ENCODE measurements at regions not wholly inside any gene's neighbourhood (a gene's known extent, or its start where the extent isn't known, plus 50 kb on each side); places are given as distances from the start of the nearest gene placed in this dataset.

- in situ Hi-C loops (cut with MboI; ENCODE audit: low sequenced_read_pairs), result loop anchor here (25.0 kb wide), 1 partner anchor 481 kb away; the partner anchor contains the start of gene LRP10
- no peak overlapping the region for H3K18ac ChIP-seq (ENCODE audit: low read depth, low read length)
- H3K56ac ChIP-seq (ENCODE audit: extremely low read depth, insufficient read depth, low read length), result no peak overlapping the region
- DNase-seq (no peak), ATAC-seq (ENCODE audit: low read depth) (no peak)
- no peak overlapping the region for H2AK9ac ChIP-seq (replicated peaks; ENCODE audit: low read depth, low read length, poor library complexity)
- ChIA-PET POLR2A (ENCODE audit: unreplicated experiment) (no interaction called here), CTCF (interaction anchor here (0.8 to 1.1 kb wide), 4 partner anchors 63 to 268 kb away, joined by 3 to 4 read pairs (median 3); no protein-coding TSS in a partner anchor)
- WGBS, 2 experiments (ENCODE audit: extremely low coverage in 2 of 2, insufficient read length in 1 of 2), result no CpG with 5 or more reads among the region's 2 CpGs
- no peak overlapping the region for H2AK5ac ChIP-seq (ENCODE audit: low read depth, low read length)
- H3K4me1 ChIP-seq (ENCODE audit: control insufficient read depth, insufficient read depth, low read length), result peaks cover 6% of the 10 kb centered on the region
- no peak overlapping the region for H2BK15ac ChIP-seq (ENCODE audit: low read depth, low read length)
- H3K4ac ChIP-seq (ENCODE audit: low read depth, low read length), result no peak overlapping the region
- no peak overlapping the region for H4K5ac ChIP-seq (ENCODE audit: low read depth, low read length)
- no TSS peak for BruUV-seq (replicated peaks)
- no peak overlapping the region for H3K23ac ChIP-seq (ENCODE audit: low read depth, low read length)
- no peaks in the 10 kb centered on the region for H3K79me1 ChIP-seq (ENCODE audit: low read depth in 1 of 2, low read length in 2 of 2)
- no peak overlapping the region for H4K91ac ChIP-seq (ENCODE audit: insufficient read depth, low read depth, low read length)
- TF ChIP-seq ELK1 (IDR thresholded peaks at IDR 0.05; ENCODE audit: borderline replicate concordance, low read depth, low read length), result no peak
- TF ChIP-seq BHLHE40 (IDR thresholded peaks at IDR 0.05; ENCODE audit: low read depth, low read length), result no peak
- no peak for TF ChIP-seq RFX5 (IDR thresholded peaks at IDR 0.05; ENCODE audit: low read depth, low read length)
- no peak for TF ChIP-seq MXI1 (IDR thresholded peaks at IDR 0.05; ENCODE audit: borderline replicate concordance, low read depth, low read length)
- TF ChIP-seq, protein P1, sequence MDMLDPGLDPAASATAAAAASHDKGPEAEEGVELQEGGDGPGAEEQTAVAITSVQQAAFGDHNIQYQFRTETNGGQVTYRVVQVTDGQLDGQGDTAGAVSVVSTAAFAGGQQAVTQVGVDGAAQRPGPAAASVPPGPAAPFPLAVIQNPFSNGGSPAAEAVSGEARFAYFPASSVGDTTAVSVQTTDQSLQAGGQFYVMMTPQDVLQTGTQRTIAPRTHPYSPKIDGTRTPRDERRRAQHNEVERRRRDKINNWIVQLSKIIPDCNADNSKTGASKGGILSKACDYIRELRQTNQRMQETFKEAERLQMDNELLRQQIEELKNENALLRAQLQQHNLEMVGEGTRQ (IDR thresholded peaks at IDR 0.05; ENCODE audit: low read depth, low read length), result no peak
- TF ChIP-seq MAFK (IDR thresholded peaks at IDR 0.05; ENCODE audit: low read depth, low read length), result no peak
- TF ChIP-seq MAZ (IDR thresholded peaks at IDR 0.05; ENCODE audit: borderline replicate concordance, low read depth, low read length), result no peak
- TF ChIP-seq RAD21 (IDR thresholded peaks at IDR 0.05; ENCODE audit: low read length), result no peak
- no peak for TF ChIP-seq RCOR1 (IDR thresholded peaks at IDR 0.05; ENCODE audit: insufficient replicate concordance, low read length)
- no peak for TF ChIP-seq FOS (IDR thresholded peaks at IDR 0.05; ENCODE audit: low read depth, low read length)
- TF ChIP-seq, protein P2, sequence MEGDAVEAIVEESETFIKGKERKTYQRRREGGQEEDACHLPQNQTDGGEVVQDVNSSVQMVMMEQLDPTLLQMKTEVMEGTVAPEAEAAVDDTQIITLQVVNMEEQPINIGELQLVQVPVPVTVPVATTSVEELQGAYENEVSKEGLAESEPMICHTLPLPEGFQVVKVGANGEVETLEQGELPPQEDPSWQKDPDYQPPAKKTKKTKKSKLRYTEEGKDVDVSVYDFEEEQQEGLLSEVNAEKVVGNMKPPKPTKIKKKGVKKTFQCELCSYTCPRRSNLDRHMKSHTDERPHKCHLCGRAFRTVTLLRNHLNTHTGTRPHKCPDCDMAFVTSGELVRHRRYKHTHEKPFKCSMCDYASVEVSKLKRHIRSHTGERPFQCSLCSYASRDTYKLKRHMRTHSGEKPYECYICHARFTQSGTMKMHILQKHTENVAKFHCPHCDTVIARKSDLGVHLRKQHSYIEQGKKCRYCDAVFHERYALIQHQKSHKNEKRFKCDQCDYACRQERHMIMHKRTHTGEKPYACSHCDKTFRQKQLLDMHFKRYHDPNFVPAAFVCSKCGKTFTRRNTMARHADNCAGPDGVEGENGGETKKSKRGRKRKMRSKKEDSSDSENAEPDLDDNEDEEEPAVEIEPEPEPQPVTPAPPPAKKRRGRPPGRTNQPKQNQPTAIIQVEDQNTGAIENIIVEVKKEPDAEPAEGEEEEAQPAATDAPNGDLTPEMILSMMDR (conservative IDR thresholded peaks at IDR 0.05; ENCODE audit: low read depth, low read length), result no peak
- TF ChIP-seq SMC3 (IDR thresholded peaks at IDR 0.05; ENCODE audit: low read depth, low read length), result no peak
- no peak for TF ChIP-seq NFE2L2 (IDR thresholded peaks at IDR 0.05; ENCODE audit: low read depth, low read length)
- no peak for TF ChIP-seq CEBPB (IDR thresholded peaks at IDR 0.05; ENCODE audit: low read depth, low read length)
- TF ChIP-seq CHD1 (IDR thresholded peaks at IDR 0.05; ENCODE audit: low read depth, low read length), result no peak
- no peak for TF ChIP-seq POLR2A (IDR thresholded peaks at IDR 0.05; ENCODE audit: low read depth, low read length)
- H3K36me3 ChIP-seq (ENCODE audit: control insufficient read depth, insufficient read depth, low read length), result no peaks in the 10 kb centered on the region
- H3K14ac ChIP-seq (replicated peaks; ENCODE audit: low read depth, low read length), result no peak overlapping the region
- dilution Hi-C loops (cut with HindIII; ENCODE audit: low sequenced_read_pairs, unreplicated experiment), result no loop called here
- peaks cover 15% of the 10 kb centered on the region for H3K27me3 ChIP-seq (ENCODE audit: control insufficient read depth, insufficient read depth, low read length)
- intact Hi-C loops (cut with micrococcal nuclease), result loop anchor here (10.0 kb wide), 1 partner anchor 513 kb away; no protein-coding TSS in a partner anchor
- no peak overlapping the region for H3K4me3 ChIP-seq (ENCODE audit: insufficient read depth, low read depth, low read length)
- H2AFZ ChIP-seq (replicated peaks; ENCODE audit: low read length, poor library complexity), result no peak overlapping the region
- H2BK120ac ChIP-seq (ENCODE audit: low read depth, low read length), result no peak overlapping the region
- H3K9me1 ChIP-seq (ENCODE audit: insufficient read depth, low read length), result no peaks in the 10 kb centered on the region
- no peak overlapping the region for H2BK20ac ChIP-seq (ENCODE audit: low read depth, low read length)
- H4K20me1 ChIP-seq (ENCODE audit: insufficient read depth, low read length), result no peaks in the 10 kb centered on the region
- H3K9me3 ChIP-seq (ENCODE audit: control insufficient read depth, insufficient read depth, low read length), result no peaks in the 10 kb centered on the region
- no peak overlapping the region for H3K4me2 ChIP-seq (ENCODE audit: low read depth, low read length)
- H4K8ac ChIP-seq (ENCODE audit: low read depth in 2 of 2, low read length in 2 of 2), result no peak overlapping the region
- H2BK5ac ChIP-seq (ENCODE audit: low read depth, low read length, poor library complexity, severe bottlenecking), result no peak overlapping the region
- no peak overlapping the region for H3K9ac ChIP-seq (ENCODE audit: low read depth, low read length)
- no peak overlapping the region for H3K27ac ChIP-seq (ENCODE audit: insufficient read depth, low read length)
Measured at GRCh38 chr14:22381766-22382165, 207.3 kb downstream of the DAD1 start.

Measured in IMR-90 (cell line).